SK-N-MC (cell line): ENCODE measurements at regions not wholly inside any gene's neighbourhood (a gene's known extent, or its start where the extent isn't known, plus 50 kb on each side); places are given as distances from the start of the nearest gene placed in this dataset.

Experiments
- EZH2 ChIP-seq: fragments of 200-600 bp; sonication (generic); IDR thresholded peaks from one replicate; pipeline ENCODE4 v1.6.1; 2017; ENCODE audit warnings: antibody characterized with exemption
- FOXP2 ChIP-seq: optimal IDR thresholded peaks from 2 replicates; pipeline ENCODE3; 2011; ENCODE audit warnings: mild to moderate bottlenecking, moderate library complexity; ENCODE audit not compliant: insufficient read depth; ENCODE audit errors: extremely low read length, control extremely low read depth
- POLR2AphosphoS5 ChIP-seq: IDR thresholded peaks from 2 replicates; pipeline ENCODE4 v1.6.1; 2012; ENCODE audit warnings: mild to moderate bottlenecking, low read depth, low read length, borderline replicate concordance

- TF ChIP-seq FOXP2 (no peak), POLR2AphosphoS5 (no peak), EZH2 (no peak)
Observed at GRCh38 chr9:21746550-21746949, 55.9 kb upstream of the MTAP start.
